GM23248 (cell line): ENCODE measurements at regions not wholly inside any gene's neighbourhood (a gene's known extent, or its start where the extent isn't known, plus 50 kb on each side); places are given as distances from the start of the nearest gene placed in this dataset.

ENCODE experiments used
- EZH2 ChIP-seq: fragments of 200-600 bp; sonication (generic); IDR thresholded peaks from 2 replicates; pipeline ENCODE4 v1.6.1; 2018; ENCODE audit warnings: antibody characterized with exemption, mild to moderate bottlenecking; ENCODE audit not compliant: insufficient read depth, poor library complexity, severe bottlenecking
- EZH2phosphoT487 ChIP-seq: fragments of 200-600 bp; sonication (generic); IDR thresholded peaks from 2 replicates; pipeline ENCODE4 v1.6.1; 2018; ENCODE audit warnings: antibody characterized with exemption, moderate library complexity, mild to moderate bottlenecking, low read depth; ENCODE audit not compliant: insufficient read depth

DNA sequence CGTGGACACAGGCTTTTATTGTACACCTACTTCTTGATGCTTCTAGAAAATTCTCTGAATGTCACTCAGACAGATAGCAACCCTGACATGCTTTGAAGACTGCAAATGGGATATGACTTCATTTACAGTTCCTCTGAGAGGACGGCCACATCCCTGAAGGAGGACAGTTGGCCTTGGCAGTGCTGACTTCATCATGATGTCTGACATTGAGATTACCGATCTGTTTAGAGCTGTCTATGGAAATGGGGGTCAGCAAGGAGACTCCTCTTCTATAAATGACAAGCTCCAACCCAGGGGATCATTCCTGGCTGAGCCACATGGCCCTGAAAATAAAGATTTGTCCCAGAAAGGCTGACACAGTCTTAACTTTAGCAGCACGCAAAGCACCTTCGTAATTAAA, 75.8 kb downstream of the NUDT12 start:
- TF ChIP-seq EZH2 (no peak), EZH2phosphoT487 (no peak)
